Right atrium auricular region (tissue), 2 donors: ENCODE measurements at regions not wholly inside any gene's neighbourhood (a gene's known extent, or its start where the extent isn't known, plus 50 kb on each side); places are given as distances from the start of the nearest gene placed in this dataset.
"Not testable (repeated sequence)": the region's sequence is repeated elsewhere in the genome, so short reads cannot be mapped to it uniquely, and the experiment has no call there.

Experiments
- DNase-seq: peaks from one replicate; pipeline ENCODE4 v3.0.0-alpha.2; 2019; ENCODE audit warnings: low spot score
- H3K27ac ChIP-seq, 2 donors: fragments of 200-600 bp; sonication (generic); 1 replicate in 1 of 2; 2 replicates in 1 of 2; pipeline ENCODE4 v1.5.1; 2016 to 2019
- H3K27me3 ChIP-seq, 2 donors: fragments of 200-600 bp; sonication (generic); one replicate each; pipeline versions ENCODE4 v1.5.1 to v1.6.0; 2017 to 2019
- H3K36me3 ChIP-seq: fragments of 200-600 bp; sonication (generic); one replicate; pipeline ENCODE4 v1.5.1; 2016
- H3K4me1 ChIP-seq, 2 donors: fragments of 200-600 bp; sonication (generic); one replicate each; pipeline versions ENCODE4 v1.5.1 to v1.6.0; 2017 to 2019
- H3K4me3 ChIP-seq, 2 donors: fragments of 200-600 bp; sonication (generic); 1 replicate in 1 of 2; 2 replicates in 1 of 2; pipeline ENCODE4 v1.5.1; 2017 to 2019; ENCODE audit warnings: mild to moderate bottlenecking in 1 of 2, moderate library complexity in 1 of 2
- H3K9me3 ChIP-seq, 2 donors: fragments of 200-600 bp; sonication (generic); one replicate each; pipeline ENCODE4 v1.5.1; 2019
- TF ChIP-seq, protein P1 (sequence below), 2 donors: fragments of 200-600 bp; sonication (generic); IDR thresholded peaks; one replicate each; pipeline ENCODE4 v1.5.1; 2019; ENCODE audit warnings: antibody characterized with exemption in 2 of 2

DNA sequence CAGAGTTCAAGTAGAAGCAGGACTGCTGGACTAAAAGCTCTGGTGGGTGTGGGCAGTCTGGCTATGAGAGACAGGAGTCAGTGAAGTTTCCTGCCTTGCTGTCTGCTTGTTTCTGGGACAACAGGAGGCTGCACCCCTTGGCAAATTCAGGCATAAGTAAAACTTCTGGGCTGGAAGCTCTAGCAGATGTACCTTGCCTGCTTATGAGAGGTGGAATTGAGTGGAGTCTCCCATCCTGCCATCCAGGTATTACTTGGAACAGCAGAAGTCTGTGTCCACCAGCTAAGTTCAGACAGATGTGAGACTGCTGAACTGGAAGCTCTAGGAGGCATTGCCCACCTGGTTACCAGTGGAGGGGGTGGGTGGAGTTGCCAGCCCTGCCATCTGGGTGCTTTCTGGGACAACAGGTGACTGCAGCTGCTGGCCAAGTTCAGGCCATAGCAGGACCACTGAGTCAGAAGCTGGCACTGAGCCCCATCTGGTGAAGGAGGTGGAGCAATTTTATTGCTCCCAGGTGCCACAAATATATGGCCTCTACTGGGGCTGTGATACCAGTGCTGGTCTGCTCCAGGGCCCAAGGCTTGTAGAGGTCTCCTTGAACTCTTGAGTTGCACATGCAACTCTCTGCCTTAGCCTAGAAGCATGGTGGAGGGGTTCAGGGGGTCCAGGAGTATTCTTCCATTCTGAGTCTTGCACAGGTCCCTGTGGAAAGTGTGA lies 199.4 kb upstream of the FN1 start:
- Histone ChIP-seq H3K36me3 (no peaks in the 10 kb centered on the region), H3K27ac (no peak overlapping the region), H3K4me1 (no peaks in the 10 kb centered on the region), H3K9me3 (peaks cover 0 to 36% of the 10 kb centered on the region in 2 donors), H3K4me3 (no peak overlapping the region), H3K27me3 (no peaks in the 10 kb centered on the region)
- no peak for DNase-seq
- TF ChIP-seq, protein P1, sequence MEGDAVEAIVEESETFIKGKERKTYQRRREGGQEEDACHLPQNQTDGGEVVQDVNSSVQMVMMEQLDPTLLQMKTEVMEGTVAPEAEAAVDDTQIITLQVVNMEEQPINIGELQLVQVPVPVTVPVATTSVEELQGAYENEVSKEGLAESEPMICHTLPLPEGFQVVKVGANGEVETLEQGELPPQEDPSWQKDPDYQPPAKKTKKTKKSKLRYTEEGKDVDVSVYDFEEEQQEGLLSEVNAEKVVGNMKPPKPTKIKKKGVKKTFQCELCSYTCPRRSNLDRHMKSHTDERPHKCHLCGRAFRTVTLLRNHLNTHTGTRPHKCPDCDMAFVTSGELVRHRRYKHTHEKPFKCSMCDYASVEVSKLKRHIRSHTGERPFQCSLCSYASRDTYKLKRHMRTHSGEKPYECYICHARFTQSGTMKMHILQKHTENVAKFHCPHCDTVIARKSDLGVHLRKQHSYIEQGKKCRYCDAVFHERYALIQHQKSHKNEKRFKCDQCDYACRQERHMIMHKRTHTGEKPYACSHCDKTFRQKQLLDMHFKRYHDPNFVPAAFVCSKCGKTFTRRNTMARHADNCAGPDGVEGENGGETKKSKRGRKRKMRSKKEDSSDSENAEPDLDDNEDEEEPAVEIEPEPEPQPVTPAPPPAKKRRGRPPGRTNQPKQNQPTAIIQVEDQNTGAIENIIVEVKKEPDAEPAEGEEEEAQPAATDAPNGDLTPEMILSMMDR (IDR thresholded peaks at IDR 0.05) = no peak

DNA sequence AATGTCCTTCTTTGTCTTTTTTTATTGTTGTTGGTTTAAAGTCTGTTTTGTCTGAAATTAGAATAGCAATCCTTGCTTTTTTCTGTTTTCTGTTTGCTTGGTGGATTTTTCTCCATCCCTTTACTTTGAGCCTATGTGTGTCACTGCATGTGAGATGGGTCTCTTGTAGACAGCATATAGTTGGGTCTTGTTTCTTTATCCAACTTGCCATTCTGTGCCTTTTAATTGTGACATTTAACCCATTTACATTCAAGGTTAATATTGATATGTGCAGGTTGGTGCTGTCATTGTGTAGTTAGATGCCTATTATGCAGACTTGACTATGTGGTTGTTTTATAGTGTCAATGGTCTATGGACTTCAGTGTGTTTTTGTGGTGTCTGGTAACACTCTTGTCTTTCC lies 197.5 kb upstream of the FN1 start:
- H3K4me3 ChIP-seq = no peak overlapping the region
- no peaks in the 10 kb centered on the region for H3K36me3 ChIP-seq
- H3K27me3 ChIP-seq = no peaks in the 10 kb centered on the region
- DNase-seq = no peak
- H3K9me3 ChIP-seq = peaks cover 0 to 37% of the 10 kb centered on the region in 2 donors
- H3K27ac ChIP-seq = no peak overlapping the region
- H3K4me1 ChIP-seq = no peaks in the 10 kb centered on the region
- TF ChIP-seq, protein P1 (IDR thresholded peaks at IDR 0.05) = no peak

DNA sequence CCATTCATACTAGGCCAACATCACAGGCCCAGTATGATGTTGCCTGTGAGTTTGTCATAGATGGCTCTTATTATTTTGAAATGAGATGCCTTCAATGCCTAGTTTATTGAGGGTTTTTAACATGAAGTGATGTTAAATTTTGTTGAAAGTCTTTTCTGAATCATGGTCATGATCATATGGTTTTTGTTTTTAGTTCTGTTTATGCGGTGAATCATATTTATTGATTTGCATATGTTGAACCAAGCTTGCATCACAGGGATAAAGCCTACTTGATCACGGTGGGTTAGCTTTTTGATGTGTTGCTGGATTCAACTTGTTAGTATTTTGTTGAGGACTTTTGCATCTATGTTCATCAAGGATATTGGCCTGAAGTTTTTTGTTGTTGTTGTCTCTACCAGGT lies 195.8 kb upstream of the FN1 start:
- H3K9me3 ChIP-seq = peaks cover 0 to 29% of the 10 kb centered on the region in 2 donors
- no peaks in the 10 kb centered on the region for H3K36me3 ChIP-seq
- H3K27me3 ChIP-seq = no peaks in the 10 kb centered on the region
- H3K4me1 ChIP-seq = no peaks in the 10 kb centered on the region
- H3K27ac ChIP-seq = no peak overlapping the region
- DNase-seq = no peak
- H3K4me3 ChIP-seq = no peak overlapping the region
- TF ChIP-seq, protein P1 (IDR thresholded peaks at IDR 0.05) = no peak

DNA sequence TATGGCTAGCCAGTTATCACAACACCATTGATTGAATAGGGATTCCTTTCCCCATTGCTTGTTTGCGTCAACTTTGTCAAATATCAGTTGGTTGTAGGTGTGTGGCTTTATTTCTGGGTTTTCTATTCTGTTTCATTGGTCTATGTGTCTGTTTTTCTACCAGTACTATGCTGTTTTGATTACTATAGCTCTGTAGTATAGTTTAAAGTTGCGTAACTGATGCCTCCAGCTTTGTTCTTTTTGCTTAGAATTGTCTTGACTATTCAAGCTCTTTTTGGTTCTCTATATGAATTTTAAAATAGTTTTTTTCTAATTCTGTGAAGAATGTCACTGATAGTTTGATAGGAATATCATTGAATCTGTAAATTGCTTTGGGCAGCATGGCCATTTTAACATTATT lies 194.9 kb upstream of the FN1 start:
- not testable (repeated sequence) for DNase-seq, H3K36me3 ChIP-seq, H3K27ac ChIP-seq, H3K4me3 ChIP-seq, H3K27me3 ChIP-seq, H3K4me1 ChIP-seq
- peaks cover 0 to 29% of the 10 kb centered on the region in 2 donors for H3K9me3 ChIP-seq

DNA sequence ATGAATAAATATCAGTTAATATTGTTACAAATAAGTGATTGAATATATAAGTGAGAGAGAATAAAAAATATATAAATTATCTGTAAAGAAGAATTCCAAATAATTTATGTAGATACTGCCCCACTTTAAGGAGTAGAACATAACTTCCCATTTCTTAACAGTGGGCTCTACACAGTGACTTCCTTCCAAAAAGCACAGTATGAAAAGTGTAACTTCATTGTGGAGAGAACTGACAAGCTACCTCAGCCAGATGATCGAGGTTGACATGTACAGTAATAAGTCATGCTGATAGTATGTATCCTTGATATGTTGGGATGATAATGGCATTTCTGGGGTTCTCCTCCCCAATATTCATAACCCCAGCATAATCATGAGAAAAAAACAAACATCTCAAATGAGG lies 191.9 kb upstream of the FN1 start:
- Histone ChIP-seq H3K36me3 (no peaks in the 10 kb centered on the region), H3K4me3 (no peak overlapping the region), H3K27ac (no peak overlapping the region), H3K27me3 (no peaks in the 10 kb centered on the region), H3K4me1 (no peaks in the 10 kb centered on the region), H3K9me3 (peaks cover 0 to 19% of the 10 kb centered on the region in 2 donors)
- TF ChIP-seq, protein P1 (IDR thresholded peaks at IDR 0.05) = no peak
- no peak for DNase-seq

DNA sequence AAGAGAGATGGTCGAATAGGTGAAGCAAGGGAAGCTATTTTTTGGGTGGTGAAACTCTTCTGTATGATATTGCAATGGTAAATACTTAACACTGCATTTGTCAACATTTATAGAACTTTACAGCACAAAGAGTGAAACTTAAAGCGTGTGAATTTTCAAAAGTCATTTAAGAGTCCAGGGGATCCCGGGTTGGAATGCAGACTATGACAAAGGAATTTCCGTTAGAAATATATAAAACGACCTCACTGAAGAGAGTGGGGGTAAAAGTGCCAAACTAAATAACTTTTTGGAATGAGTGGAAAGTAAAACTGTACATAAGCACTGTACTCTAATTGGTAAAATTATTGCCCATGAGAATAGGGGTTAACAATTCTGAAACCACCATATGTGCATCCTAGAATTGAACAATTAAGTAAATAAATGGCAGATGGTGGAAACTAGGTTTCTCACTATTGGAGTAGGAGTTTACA lies 191.0 kb upstream of the FN1 start:
- Histone ChIP-seq H3K27ac (no peak overlapping the region), H3K9me3 (peaks cover 0 to 12% of the 10 kb centered on the region in 2 donors), H3K4me3 (no peak overlapping the region), H3K36me3 (no peaks in the 10 kb centered on the region), H3K4me1 (no peaks in the 10 kb centered on the region), H3K27me3 (no peaks in the 10 kb centered on the region)
- TF ChIP-seq, protein P1 (IDR thresholded peaks at IDR 0.05) = no peak
- DNase-seq = no peak
